Endometrium (tissue), 2 donors: ENCODE measurements at regions not wholly inside any gene's neighbourhood (a gene's known extent, or its start where the extent isn't known, plus 50 kb on each side); places are given as distances from the start of the nearest gene placed in this dataset.
"Not testable (repeated sequence)": the region's sequence is repeated elsewhere in the genome, so short reads cannot be mapped to it uniquely, and the experiment has no call there.

Experiments used
- FAIRE-seq: peaks from 2 replicates; lab custom pipeline; 2012; peaks lifted over from hg19 to GRCh38; lab: Jason Lieb, UNC
- donor health status: control.
- donor health status: control.

- FAIRE-seq = no peak
Observed at GRCh38 chr6:50899306-50899870, 80.7 kb downstream of the TFAP2B start.

- no peak for FAIRE-seq
Observed at GRCh38 chr6:50902260-50902659, 83.6 kb downstream of the TFAP2B start.

- no peak for FAIRE-seq
Observed at GRCh38 chr6:50905297-50905696, 86.6 kb downstream of the TFAP2B start.

- FAIRE-seq = no peak
Observed at GRCh38 chr6:50907565-50907964, 88.9 kb downstream of the TFAP2B start.

- no peak for FAIRE-seq
Observed at GRCh38 chr6:50913105-50913770, 94.6 kb downstream of the TFAP2B start.

GRCh38 chr6:50921378-50921777 lies 102.7 kb downstream of the TFAP2B start:
- FAIRE-seq = not testable (repeated sequence)

- no peak for FAIRE-seq
Observed at GRCh38 chr6:50921968-50922367, 103.3 kb downstream of the TFAP2B start.

- no peak for FAIRE-seq
Observed at GRCh38 chr6:50922579-50923525, 104.2 kb downstream of the TFAP2B start.

GRCh38 chr6:50924758-50925157 lies 106.1 kb downstream of the TFAP2B start:
- FAIRE-seq = no peak

- FAIRE-seq = no peak
Observed at GRCh38 chr6:50925548-50925947, 106.9 kb downstream of the TFAP2B start.

- FAIRE-seq = no peak
Observed at GRCh38 chr6:50925981-50926380, 107.3 kb downstream of the TFAP2B start.

- FAIRE-seq = no peak
Observed at GRCh38 chr6:50927800-50928199, 109.1 kb downstream of the TFAP2B start.

- FAIRE-seq = no peak
Observed at GRCh38 chr6:50929323-50929722, 110.7 kb downstream of the TFAP2B start.

GRCh38 chr6:50935442-50935841 lies 116.8 kb downstream of the TFAP2B start:
- FAIRE-seq = no peak

GRCh38 chr6:50936277-50936681 lies 117.6 kb downstream of the TFAP2B start:
- FAIRE-seq = no peak

- no peak for FAIRE-seq
Observed at GRCh38 chr6:50939931-50940330, 121.3 kb downstream of the TFAP2B start.

- FAIRE-seq = no peak
Observed at GRCh38 chr6:50945789-50946188, 127.1 kb downstream of the TFAP2B start.

GRCh38 chr6:50952092-50952907 lies 133.6 kb downstream of the TFAP2B start:
- FAIRE-seq = no peak

GRCh38 chr6:50956014-50956413 lies 137.3 kb downstream of the TFAP2B start:
- FAIRE-seq = no peak

- no peak for FAIRE-seq
Observed at GRCh38 chr6:50958148-50958697, 139.6 kb downstream of the TFAP2B start.

GRCh38 chr6:50959081-50959641 lies 140.5 kb downstream of the TFAP2B start:
- no peak for FAIRE-seq

GRCh38 chr6:50961611-50962010 lies 142.9 kb downstream of the TFAP2B start:
- FAIRE-seq = no peak
